MCF 10A (cell line): ENCODE measurements at regions not wholly inside any gene's neighbourhood (a gene's known extent, or its start where the extent isn't known, plus 50 kb on each side); places are given as distances from the start of the nearest gene placed in this dataset.

ENCODE experiments used
- BruUV-seq: library from RNA; stranded (reverse); fragments of 400-500 nt; replicated peaks from 2 replicates; lab custom pipeline; 2021; lab: Mats Ljungman, UMichigan
- CTCF ChIA-PET: fragments of 300-600 bp; sonication (Branson Sonifier 250); formaldehyde crosslinking; extraction: SDS; loops from one replicate; lab custom pipeline; 2021; ENCODE audit warnings: antibody characterized with exemption, inconsistent platforms; lab: Yijun Ruan, JAX
- POLR2A ChIA-PET: fragments of 300-600, 350-650 bp; sonication (Branson Sonifier 250); formaldehyde crosslinking; extraction: SDS; loops from one replicate; lab custom pipeline; 2020; ENCODE audit warnings: antibody characterized with exemption, inconsistent platforms; lab: Yijun Ruan, JAX
- DNase-seq: peaks from one replicate; pipeline ENCODE4 v3.0.0-alpha.2; 2018; ENCODE audit not compliant: unreplicated experiment
- H3K27ac Mint-ChIP-seq: one replicate; pipeline ENCODE4 v1.8.0; 2022; ENCODE audit warnings: mild to moderate bottlenecking, low read depth, mixed read lengths; ENCODE audit not compliant: unreplicated experiment
- H3K27me3 Mint-ChIP-seq: one replicate; pipeline ENCODE4 v1.8.0; 2022; ENCODE audit warnings: mixed read lengths; ENCODE audit not compliant: insufficient read depth, unreplicated experiment
- H3K36me3 Mint-ChIP-seq: one replicate; pipeline ENCODE4 v1.8.0; 2022; ENCODE audit warnings: mild to moderate bottlenecking, moderate library complexity, mixed read lengths; ENCODE audit not compliant: insufficient read depth, unreplicated experiment
- H3K4me1 Mint-ChIP-seq: one replicate; pipeline ENCODE4 v1.8.0; 2022; ENCODE audit warnings: mixed read lengths; ENCODE audit not compliant: insufficient read depth, unreplicated experiment
- H3K4me3 Mint-ChIP-seq: one replicate; pipeline ENCODE4 v1.8.0; 2022; ENCODE audit warnings: mild to moderate bottlenecking, moderate library complexity, mixed read lengths; ENCODE audit not compliant: unreplicated experiment
- H3K9me3 Mint-ChIP-seq: one replicate; pipeline ENCODE4 v1.8.0; 2022; ENCODE audit warnings: mixed read lengths; ENCODE audit not compliant: unreplicated experiment
- intact Hi-C: fragments of 100-400 bp; cut with micrococcal nuclease; formaldehyde crosslinking; loops from 2 replicates; pipeline ENCODE4 v1.14.1; 2022
- TF ChIP-seq, protein P1 (sequence below): fragments of 200-600 bp; IDR thresholded peaks from one replicate; pipeline ENCODE4 v1.8.0; 2022; ENCODE audit warnings: antibody characterized with exemption, mild to moderate bottlenecking; ENCODE audit not compliant: unreplicated experiment

DNA sequence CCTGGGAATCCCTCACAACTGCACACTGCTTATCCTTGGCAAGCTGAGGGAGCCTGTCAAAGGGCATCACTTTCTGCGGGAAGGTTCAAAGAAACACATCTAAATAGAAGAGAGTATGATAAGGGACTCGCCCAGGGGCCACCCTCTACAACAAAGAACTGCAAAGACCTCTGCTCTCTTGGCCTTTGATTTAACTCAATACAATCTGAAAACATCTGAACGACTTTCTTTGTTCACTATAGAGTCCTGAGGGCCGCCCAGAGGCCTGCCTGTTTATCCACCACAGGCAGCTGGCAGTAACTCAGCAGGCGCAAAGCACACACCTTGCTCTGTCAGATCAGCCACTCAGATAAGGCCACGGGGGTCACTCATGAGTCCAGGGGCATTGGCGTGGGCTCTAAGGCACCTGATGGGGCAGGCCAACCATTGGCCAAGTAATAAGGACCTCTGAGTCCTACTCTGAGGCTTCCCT lies 139.3 kb downstream of the UNC5CL start:
- H3K36me3 Mint-ChIP-seq: no peaks in the 10 kb centered on the region
- no peaks in the 10 kb centered on the region for H3K4me1 Mint-ChIP-seq
- BruUV-seq: no TSS peak
- ChIA-PET CTCF (no interaction called here), POLR2A (no interaction called here)
- H3K4me3 Mint-ChIP-seq: no peak overlapping the region
- no peak for DNase-seq
- TF ChIP-seq, protein P1, sequence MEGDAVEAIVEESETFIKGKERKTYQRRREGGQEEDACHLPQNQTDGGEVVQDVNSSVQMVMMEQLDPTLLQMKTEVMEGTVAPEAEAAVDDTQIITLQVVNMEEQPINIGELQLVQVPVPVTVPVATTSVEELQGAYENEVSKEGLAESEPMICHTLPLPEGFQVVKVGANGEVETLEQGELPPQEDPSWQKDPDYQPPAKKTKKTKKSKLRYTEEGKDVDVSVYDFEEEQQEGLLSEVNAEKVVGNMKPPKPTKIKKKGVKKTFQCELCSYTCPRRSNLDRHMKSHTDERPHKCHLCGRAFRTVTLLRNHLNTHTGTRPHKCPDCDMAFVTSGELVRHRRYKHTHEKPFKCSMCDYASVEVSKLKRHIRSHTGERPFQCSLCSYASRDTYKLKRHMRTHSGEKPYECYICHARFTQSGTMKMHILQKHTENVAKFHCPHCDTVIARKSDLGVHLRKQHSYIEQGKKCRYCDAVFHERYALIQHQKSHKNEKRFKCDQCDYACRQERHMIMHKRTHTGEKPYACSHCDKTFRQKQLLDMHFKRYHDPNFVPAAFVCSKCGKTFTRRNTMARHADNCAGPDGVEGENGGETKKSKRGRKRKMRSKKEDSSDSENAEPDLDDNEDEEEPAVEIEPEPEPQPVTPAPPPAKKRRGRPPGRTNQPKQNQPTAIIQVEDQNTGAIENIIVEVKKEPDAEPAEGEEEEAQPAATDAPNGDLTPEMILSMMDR: no peak
- no peaks in the 10 kb centered on the region for H3K27me3 Mint-ChIP-seq
- no peak overlapping the region for H3K27ac Mint-ChIP-seq
- H3K9me3 Mint-ChIP-seq: peaks cover under 1% of the 10 kb centered on the region
- intact Hi-C loops: no loop called here

DNA sequence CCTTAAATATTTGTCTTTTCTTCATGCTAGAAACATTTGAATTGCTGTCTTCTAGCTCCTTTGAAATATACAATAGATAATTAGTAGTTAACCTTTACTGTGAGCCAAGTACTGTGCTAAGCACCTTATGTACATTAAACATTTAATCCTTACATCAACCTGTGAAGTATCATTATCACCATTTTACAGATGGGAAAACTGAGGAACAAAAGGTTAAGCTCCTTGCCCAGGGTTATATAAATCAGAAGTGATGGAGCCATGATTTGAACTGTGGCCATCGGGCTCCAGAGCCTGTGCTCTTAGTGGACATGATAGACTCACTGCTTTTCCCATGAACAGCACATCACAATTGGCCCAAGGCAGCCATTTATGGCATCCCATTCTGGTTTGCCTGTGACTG lies 140.9 kb downstream of the UNC5CL start:
- CTCF ChIA-PET: interaction anchor here (1.2 kb wide), 1 partner anchor 8 kb away, joined by 4 read pairs; no protein-coding TSS in a partner anchor
- BruUV-seq: no TSS peak
- H3K36me3 Mint-ChIP-seq: no peaks in the 10 kb centered on the region

DNA sequence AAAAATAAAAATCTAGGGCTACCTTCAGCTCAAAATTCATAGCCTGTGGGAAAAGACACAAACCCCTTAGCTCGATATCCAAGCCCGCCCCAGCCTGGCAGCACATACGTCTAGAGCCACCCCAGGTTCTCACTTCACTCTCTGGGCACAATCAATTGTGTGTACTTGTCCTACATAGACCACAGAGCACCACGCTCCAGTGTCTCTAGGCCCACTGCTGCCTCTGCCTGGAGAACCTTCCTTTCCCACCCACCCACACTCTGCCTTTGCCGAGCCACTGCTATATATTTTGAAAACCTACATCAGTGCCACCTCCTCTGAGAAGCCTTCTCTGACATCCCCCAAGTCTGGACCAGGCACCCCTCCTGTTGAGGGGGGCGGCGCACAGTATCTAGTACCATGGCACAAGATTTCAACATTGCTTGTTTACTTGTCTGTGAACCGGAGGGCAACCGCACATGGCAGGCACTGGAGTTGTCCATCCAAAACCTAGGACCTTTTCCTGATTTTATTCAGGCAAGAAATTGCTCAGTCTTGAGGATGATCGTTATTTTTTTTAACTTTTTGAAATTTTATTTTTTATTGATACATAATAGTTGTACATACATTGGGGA lies 141.5 kb downstream of the UNC5CL start:
- H3K36me3 Mint-ChIP-seq: no peaks in the 10 kb centered on the region
- no peak for DNase-seq
- no peaks in the 10 kb centered on the region for H3K9me3 Mint-ChIP-seq
- ChIA-PET CTCF (interaction anchor here (0.7 to 3.5 kb wide), 5 partner anchors 8 to 142 kb away, joined by 3 to 23 read pairs (median 5); partner anchors contain the start of gene UNC5CL), POLR2A (no interaction called here)
- no peak overlapping the region for H3K27ac Mint-ChIP-seq
- H3K4me3 Mint-ChIP-seq: no peak overlapping the region
- TF ChIP-seq, protein P1: no peak
- peaks cover 6% of the 10 kb centered on the region for H3K27me3 Mint-ChIP-seq
- no TSS peak for BruUV-seq
- intact Hi-C loops: no loop called here
- no peaks in the 10 kb centered on the region for H3K4me1 Mint-ChIP-seq

More for the DNA sequence above, 140.9 kb downstream of the UNC5CL start:
- no peak for DNase-seq
- Mint-ChIP-seq H3K4me1 (no peaks in the 10 kb centered on the region), H3K27me3 (no peaks in the 10 kb centered on the region), H3K4me3 (no peak overlapping the region), H3K27ac (no peak overlapping the region), H3K9me3 (no peaks in the 10 kb centered on the region)
- TF ChIP-seq, protein P1: no peak
- intact Hi-C loops: no loop called here
- POLR2A ChIA-PET: no interaction called here

DNA sequence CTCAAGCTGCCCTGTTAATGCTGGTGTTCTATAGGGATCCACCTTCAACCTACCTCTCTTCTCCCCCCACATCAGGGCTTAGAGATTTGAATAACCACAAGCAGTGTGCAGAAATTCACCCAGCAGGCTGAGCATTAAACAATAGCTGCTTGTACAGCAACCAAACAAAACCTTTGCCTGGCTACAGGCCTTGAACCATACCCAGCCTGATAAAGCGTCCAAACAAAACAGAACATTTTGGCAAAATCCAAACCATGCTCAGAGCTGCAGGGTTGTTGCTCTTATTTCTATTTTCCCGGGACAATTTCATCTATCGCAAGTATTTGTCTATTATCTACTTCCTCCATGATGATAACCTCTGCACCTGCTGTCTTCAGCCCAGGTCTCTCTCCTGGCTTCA lies 142.3 kb downstream of the UNC5CL start:
- intact Hi-C loops: no loop called here
- peaks cover 13% of the 10 kb centered on the region for H3K27me3 Mint-ChIP-seq

More for the DNA sequence above, 142.3 kb downstream of the UNC5CL start:
- no peaks in the 10 kb centered on the region for H3K4me1 Mint-ChIP-seq
- no TSS peak for BruUV-seq
- CTCF ChIA-PET: interaction anchor here (0.7 to 4.9 kb wide), 9 partner anchors 13 to 173 kb away, joined by 3 to 36 read pairs (median 6); partner anchors contain the start of gene UNC5CL
- no peak for DNase-seq
- no peaks in the 10 kb centered on the region for H3K9me3 Mint-ChIP-seq
- TF ChIP-seq, protein P1: no peak
- H3K27ac Mint-ChIP-seq: no peak overlapping the region
- POLR2A ChIA-PET: no interaction called here
- H3K4me3 Mint-ChIP-seq: no peak overlapping the region
- H3K36me3 Mint-ChIP-seq: no peaks in the 10 kb centered on the region
